Caco-2 (cell line): ENCODE measurements at regions not wholly inside any gene's neighbourhood (a gene's known extent, or its start where the extent isn't known, plus 50 kb on each side); places are given as distances from the start of the nearest gene placed in this dataset.

Experiments
- BruUV-seq: library from RNA; stranded (reverse); fragments of 400-500 nt; replicated peaks from 2 replicates; lab custom pipeline; 2021; lab: Mats Ljungman, UMichigan
- CTCF ChIA-PET: fragments of 300-600 bp; sonication (Branson Sonifier 250); formaldehyde crosslinking; loops from one replicate; lab custom pipeline; 2022; ENCODE audit warnings: antibody characterized with exemption; lab: Charles Lee
- POLR2A ChIA-PET: fragments of 300-600 bp; sonication (Branson Sonifier 250); formaldehyde crosslinking; loops from one replicate; lab custom pipeline; 2022; ENCODE audit warnings: antibody characterized with exemption; lab: Charles Lee
- DNase-seq, 2 experiments: peaks; one replicate each; pipeline versions ENCODE4 v3.0.0 to v3.0.0-alpha.2; 2020 to 2022
- H3K27me3 ChIP-seq: replicated peaks from 2 replicates; pipeline ENCODE4 v1.6.0; 2011; ENCODE audit warnings: low read length; ENCODE audit not compliant: control insufficient read depth, insufficient read depth
- H3K36me3 ChIP-seq: 2 replicates; pipeline ENCODE4 v1.5.1; 2011; ENCODE audit warnings: low read length; ENCODE audit not compliant: control insufficient read depth, insufficient read depth
- H3K4me1 ChIP-seq: fragments of 250-450 bp; sonication (Bioruptor Pico); 2 replicates; pipeline ENCODE4 v1.5.1; 2020; ENCODE audit warnings: mild to moderate bottlenecking
- H3K4me3 ChIP-seq: 2 replicates; pipeline ENCODE4 v1.5.1; 2011; ENCODE audit warnings: low read depth, mild to moderate bottlenecking, control low read depth, low read length
- H3K9me3 ChIP-seq: fragments of 250-450 bp; sonication (Bioruptor Pico); 2 replicates; pipeline ENCODE4 v1.5.1; 2020; ENCODE audit warnings: mild to moderate bottlenecking, moderate library complexity
- H3K27ac Mint-ChIP-seq: one replicate; pipeline ENCODE4 v1.8.0; 2022; ENCODE audit warnings: mixed read lengths; ENCODE audit not compliant: unreplicated experiment
- H3K27me3 Mint-ChIP-seq: one replicate; pipeline ENCODE4 v1.8.0; 2022; ENCODE audit warnings: mixed read lengths; ENCODE audit not compliant: insufficient read depth, unreplicated experiment
- H3K36me3 Mint-ChIP-seq: one replicate; pipeline ENCODE4 v1.8.0; 2022; ENCODE audit warnings: mild to moderate bottlenecking, mixed read lengths; ENCODE audit not compliant: insufficient read depth, unreplicated experiment
- H3K4me1 Mint-ChIP-seq: one replicate; pipeline ENCODE4 v1.8.0; 2022; ENCODE audit warnings: low read depth, mixed read lengths; ENCODE audit not compliant: unreplicated experiment
- H3K4me3 Mint-ChIP-seq: one replicate; pipeline ENCODE4 v1.8.0; 2022; ENCODE audit warnings: mild to moderate bottlenecking, moderate library complexity, mixed read lengths; ENCODE audit not compliant: unreplicated experiment
- H3K9me3 Mint-ChIP-seq: one replicate; pipeline ENCODE4 v1.8.0; 2022; ENCODE audit warnings: mixed read lengths; ENCODE audit not compliant: unreplicated experiment
- CTCF ChIP-seq, 2 experiments: fragments of 200-600 bp in 1 of 2; IDR thresholded peaks; 1 replicate in 1 of 2; 2 replicates in 1 of 2; pipeline versions ENCODE4 v1.5.1 to v1.8.0; 2011 to 2022; ENCODE audit warnings: antibody characterized with exemption in 1 of 2, control low read depth in 1 of 2, inconsistent platforms in 1 of 2, low read depth in 1 of 2, low read length in 1 of 2, mild to moderate bottlenecking in 1 of 2, moderate library complexity in 1 of 2; ENCODE audit not compliant: insufficient read depth in 1 of 2, severe bottlenecking in 1 of 2, unreplicated experiment in 1 of 2
- intact Hi-C: fragments of 100-400 bp; cut with micrococcal nuclease; formaldehyde crosslinking; loops from one replicate; pipeline ENCODE4 v1.10.0; 2022; ENCODE audit not compliant: unreplicated experiment

- Mint-ChIP-seq H3K4me3 (no peak overlapping the region), H3K27ac (no peak overlapping the region), H3K9me3 (no peaks in the 10 kb centered on the region), H3K36me3 (no peaks in the 10 kb centered on the region), H3K27me3 (no peaks in the 10 kb centered on the region), H3K4me1 (no peaks in the 10 kb centered on the region)
- H3K4me1 ChIP-seq = no peaks in the 10 kb centered on the region
- POLR2A ChIA-PET = no interaction called here
- H3K9me3 ChIP-seq = no peaks in the 10 kb centered on the region
- TF ChIP-seq CTCF (IDR thresholded peaks at IDR 0.05; ENCODE audit: insufficient read depth in 1 of 2, low read depth in 1 of 2, low read length in 1 of 2, severe bottlenecking in 1 of 2, unreplicated experiment in 1 of 2) = no peak
- no peak for DNase-seq
- CTCF ChIA-PET = no interaction called here
- H3K36me3 ChIP-seq = no peaks in the 10 kb centered on the region
- intact Hi-C loops = no loop called here
- no peak overlapping the region for H3K4me3 ChIP-seq
- no TSS peak for BruUV-seq
- no peaks in the 10 kb centered on the region for H3K27me3 ChIP-seq
These were observed 447.0 kb downstream of the SHISA9 start for GRCh38 chr16:13348416-13348815.

GRCh38 chr16:13350000-13350399, 448.6 kb downstream of the SHISA9 start:
- DNase-seq = no peak
- no peaks in the 10 kb centered on the region for H3K27me3 Mint-ChIP-seq
- H3K4me3 ChIP-seq = no peak overlapping the region
- no peaks in the 10 kb centered on the region for H3K36me3 ChIP-seq
- BruUV-seq = no TSS peak
- H3K4me1 Mint-ChIP-seq = no peaks in the 10 kb centered on the region
- no peaks in the 10 kb centered on the region for H3K27me3 ChIP-seq
- no peak for TF ChIP-seq CTCF (IDR thresholded peaks at IDR 0.05; ENCODE audit: insufficient read depth in 1 of 2, low read depth in 1 of 2, low read length in 1 of 2, severe bottlenecking in 1 of 2, unreplicated experiment in 1 of 2)
- no peaks in the 10 kb centered on the region for H3K36me3 Mint-ChIP-seq
- no peak overlapping the region for H3K27ac Mint-ChIP-seq
- no peak overlapping the region for H3K4me3 Mint-ChIP-seq
- CTCF ChIA-PET = no interaction called here
- H3K9me3 Mint-ChIP-seq = no peaks in the 10 kb centered on the region
- no peaks in the 10 kb centered on the region for H3K9me3 ChIP-seq
- POLR2A ChIA-PET = no interaction called here
- no peaks in the 10 kb centered on the region for H3K4me1 ChIP-seq
- intact Hi-C loops = no loop called here

- Mint-ChIP-seq H3K27me3 (no peaks in the 10 kb centered on the region), H3K27ac (no peak overlapping the region), H3K4me1 (no peaks in the 10 kb centered on the region), H3K36me3 (no peaks in the 10 kb centered on the region), H3K4me3 (no peak overlapping the region), H3K9me3 (no peaks in the 10 kb centered on the region)
- POLR2A ChIA-PET = no interaction called here
- intact Hi-C loops = no loop called here
- H3K36me3 ChIP-seq = no peaks in the 10 kb centered on the region
- H3K4me3 ChIP-seq = no peak overlapping the region
- no peak for TF ChIP-seq CTCF (IDR thresholded peaks at IDR 0.05; ENCODE audit: insufficient read depth in 1 of 2, low read depth in 1 of 2, low read length in 1 of 2, severe bottlenecking in 1 of 2, unreplicated experiment in 1 of 2)
- CTCF ChIA-PET = no interaction called here
- H3K4me1 ChIP-seq = no peaks in the 10 kb centered on the region
- no peaks in the 10 kb centered on the region for H3K27me3 ChIP-seq
- no TSS peak for BruUV-seq
- DNase-seq = no peak
- H3K9me3 ChIP-seq = no peaks in the 10 kb centered on the region
These were observed 449.8 kb downstream of the SHISA9 start for GRCh38 chr16:13351181-13351580.
